ENCODE measurements at regions not wholly inside any gene's neighbourhood (a gene's known extent, or its start where the extent isn't known, plus 50 kb on each side); places are given as distances from the start of the nearest gene placed in this dataset.
"Not testable (repeated sequence)": the region's sequence is repeated elsewhere in the genome, so short reads cannot be mapped to it uniquely, and the experiment has no call there.

DNA sequence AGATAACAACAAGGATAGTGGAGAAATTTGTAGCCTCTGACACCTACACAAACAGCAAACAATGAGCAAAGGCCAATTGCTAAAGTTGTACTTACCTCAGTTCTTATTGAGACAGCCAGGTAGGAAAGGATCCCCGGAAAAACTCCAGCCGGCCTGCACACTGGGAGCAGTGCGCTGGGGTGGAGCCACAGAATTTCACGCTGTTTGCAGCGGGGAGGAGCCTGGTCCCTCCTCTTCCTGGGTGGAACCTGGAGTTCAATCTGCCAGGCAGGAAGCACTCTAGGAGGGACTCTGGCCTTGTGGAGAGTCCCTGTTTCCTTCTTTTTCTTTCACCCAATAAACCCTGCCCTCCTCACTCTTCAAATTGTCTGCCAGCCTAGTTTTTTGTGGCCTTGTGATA is 382.6 kb upstream of the TGIF2LX start:
- DNase-seq = not testable (repeated sequence)

DNA sequence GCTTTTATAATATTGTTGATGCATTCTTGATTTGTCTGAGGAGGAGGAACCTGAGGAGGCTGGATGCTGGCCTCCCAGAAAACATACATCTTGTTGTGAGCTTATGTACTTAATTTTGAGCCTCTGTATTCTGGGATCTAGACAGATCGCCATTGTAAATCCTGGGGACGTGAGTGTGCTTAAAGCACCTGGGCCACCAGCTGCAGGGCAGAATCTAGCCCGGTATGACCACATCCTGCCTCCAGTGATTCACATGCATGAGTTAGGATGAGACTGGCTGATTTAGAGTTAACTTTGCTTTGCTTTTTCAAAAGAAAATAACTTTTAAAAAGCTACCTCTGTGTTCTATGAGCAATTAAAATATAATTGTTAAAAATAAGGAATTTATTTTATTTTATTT is 364.6 kb upstream of the TGIF2LX start:
- not testable (repeated sequence) for DNase-seq

DNA sequence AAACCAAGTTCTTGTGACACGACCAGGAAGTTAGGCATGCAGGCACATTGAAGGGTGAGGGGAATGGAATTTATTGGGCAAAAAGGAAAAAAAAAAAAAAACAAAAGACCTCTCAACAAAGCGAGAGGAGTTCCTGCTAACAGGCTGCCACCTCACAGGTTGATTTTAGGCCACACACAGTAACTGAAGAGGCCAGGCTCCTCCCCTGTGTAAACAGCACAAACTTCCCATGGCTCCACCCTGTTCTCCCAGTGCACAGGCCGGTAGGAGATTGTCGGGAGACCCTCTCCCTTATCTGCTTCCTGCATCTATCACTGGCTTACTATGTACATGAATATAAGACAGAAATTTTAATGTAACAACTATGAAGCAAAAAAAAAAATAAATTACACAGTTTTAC is 359.6 kb upstream of the TGIF2LX start:
- DNase-seq = not testable (repeated sequence)

DNA sequence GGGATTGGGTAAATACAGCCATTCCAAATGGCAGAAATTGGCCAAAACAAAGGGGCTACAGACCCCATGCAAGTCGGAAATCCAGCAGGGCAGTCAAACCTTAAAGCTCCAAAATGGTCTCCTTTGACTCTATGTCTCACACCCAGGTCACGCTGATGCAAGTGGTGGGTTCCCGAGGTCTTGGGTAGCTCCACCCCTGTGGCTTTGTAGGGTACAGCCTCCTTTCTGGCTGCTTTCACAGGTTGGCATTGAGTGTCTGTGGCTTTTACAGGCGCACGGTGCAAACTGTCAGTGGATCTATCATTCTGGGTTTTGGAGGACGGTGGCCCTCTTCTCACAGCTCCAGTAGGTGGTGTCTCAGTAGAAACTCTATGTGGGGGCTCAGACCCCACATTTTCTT is 358.6 kb upstream of the TGIF2LX start:
- not testable (repeated sequence) for DNase-seq

DNA sequence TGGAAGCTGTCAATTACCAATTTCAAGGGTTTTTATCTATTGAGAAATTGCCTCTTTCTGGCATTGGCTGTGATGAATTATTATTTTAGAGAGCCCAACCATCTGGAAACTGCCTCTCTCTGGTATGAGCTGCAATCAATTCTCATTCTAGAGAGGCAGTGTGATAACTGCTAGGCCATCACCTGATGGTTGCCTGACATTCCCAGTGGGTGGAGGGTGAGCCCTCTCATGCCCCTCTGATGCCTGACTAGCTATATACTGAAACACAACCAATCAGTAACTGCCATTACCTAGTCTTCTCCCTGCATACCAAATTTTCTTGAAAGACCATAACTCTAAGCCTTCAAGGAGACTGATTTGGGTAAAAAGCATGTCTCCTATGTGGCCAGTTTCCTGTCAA is 353.9 kb upstream of the TGIF2LX start:
- DNase-seq = not testable (repeated sequence)

DNA sequence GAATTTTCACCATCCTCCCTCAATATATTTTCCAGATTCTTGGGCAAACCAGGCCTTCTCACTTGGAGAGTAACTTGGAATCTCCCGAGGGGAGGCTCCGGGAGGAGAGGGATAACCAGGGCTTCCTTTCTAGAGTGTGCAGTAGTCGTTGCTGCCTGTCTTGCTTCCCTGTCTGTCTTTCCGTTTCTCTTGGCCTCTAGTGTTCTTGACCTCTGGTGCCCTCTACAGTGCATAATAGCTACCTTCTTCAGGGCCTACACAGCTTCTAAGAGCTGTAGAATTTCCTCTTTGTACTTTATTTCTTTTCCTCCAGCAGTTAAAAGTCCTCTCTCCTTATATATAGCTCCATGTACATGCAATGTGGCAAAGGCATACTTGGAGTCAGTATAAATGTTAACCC is 339.8 kb upstream of the TGIF2LX start:
- DNase-seq = not testable (repeated sequence)

DNA sequence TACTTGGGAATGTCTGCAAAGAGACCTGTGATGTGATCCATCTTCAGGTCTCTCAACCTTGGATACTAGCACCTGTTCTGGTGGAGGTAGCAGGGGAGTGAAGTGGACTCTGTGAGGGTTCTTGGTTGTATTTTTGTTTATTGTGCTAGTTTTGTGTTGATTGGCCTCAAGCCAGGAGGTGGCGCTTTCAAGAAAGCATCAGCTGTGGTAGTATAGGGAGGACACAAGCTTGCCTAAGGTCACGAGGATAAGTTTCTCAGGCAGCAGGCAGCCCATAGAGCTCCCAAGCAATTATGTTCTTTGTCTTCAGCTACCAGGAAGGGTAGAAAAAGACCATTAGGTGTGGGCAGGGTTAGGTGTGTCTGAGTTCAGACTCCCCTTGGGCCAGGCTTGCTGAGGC is 289.9 kb upstream of the TGIF2LX start:
- not testable (repeated sequence) for DNase-seq

DNA sequence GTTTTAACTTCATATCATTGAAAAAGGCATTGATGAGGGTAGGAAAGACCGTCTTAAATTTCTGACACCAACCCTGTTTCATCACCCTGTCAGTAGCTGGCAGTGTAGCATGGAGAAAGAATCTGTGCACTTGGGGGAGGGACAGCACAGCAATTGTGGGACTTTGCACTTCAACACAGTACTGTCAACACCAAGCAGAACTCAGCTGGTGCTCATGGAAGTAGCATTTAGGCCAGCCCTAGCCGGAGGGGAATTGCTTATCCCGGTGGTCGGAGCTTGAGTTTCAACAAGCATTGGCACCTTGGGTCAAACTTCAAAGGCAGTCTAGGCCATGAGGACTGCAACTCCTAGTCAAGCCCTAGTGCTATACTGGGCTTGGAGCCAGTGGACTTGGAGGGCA is 285.8 kb upstream of the TGIF2LX start:
- DNase-seq = not testable (repeated sequence)

DNA sequence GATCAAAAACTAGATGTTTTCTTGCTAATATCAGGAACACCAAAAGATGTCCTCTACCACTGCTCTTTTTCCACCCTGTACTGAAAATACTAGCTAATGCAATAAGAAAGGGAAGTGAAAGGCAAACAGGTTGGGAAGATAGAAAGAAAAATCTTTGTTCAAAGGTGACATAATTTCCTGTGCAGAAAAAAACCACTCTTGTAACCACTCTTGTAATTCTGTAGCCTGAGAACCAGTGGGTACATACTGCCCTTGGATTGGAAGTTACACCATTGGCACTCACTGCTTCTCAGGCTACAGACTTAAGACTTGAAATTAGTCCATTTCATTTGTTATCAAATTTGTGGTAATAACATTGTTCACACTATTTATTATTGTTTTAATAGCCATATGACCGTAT is 263.0 kb upstream of the TGIF2LX start:
- DNase-seq = not testable (repeated sequence)

DNA sequence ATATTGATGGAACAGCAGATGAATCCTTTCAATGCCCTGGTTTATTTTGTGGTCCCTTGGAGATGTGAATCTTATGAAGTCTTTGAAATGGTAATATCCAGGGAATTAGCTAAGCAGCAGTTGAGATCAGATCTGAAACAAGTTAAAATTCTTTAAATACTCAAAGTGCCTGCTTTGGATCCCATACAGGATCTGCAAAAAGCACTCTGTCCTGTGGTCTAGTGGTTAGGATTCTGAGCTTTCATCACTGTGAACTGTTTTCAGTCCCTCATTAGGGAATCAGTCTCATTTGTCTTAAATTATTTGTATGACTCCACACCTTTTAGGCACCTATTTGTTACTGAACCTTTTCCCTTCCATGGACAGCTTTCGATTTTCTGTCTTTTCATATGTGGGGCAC is 215.2 kb upstream of the TGIF2LX start:
- DNase-seq = not testable (repeated sequence)

DNA sequence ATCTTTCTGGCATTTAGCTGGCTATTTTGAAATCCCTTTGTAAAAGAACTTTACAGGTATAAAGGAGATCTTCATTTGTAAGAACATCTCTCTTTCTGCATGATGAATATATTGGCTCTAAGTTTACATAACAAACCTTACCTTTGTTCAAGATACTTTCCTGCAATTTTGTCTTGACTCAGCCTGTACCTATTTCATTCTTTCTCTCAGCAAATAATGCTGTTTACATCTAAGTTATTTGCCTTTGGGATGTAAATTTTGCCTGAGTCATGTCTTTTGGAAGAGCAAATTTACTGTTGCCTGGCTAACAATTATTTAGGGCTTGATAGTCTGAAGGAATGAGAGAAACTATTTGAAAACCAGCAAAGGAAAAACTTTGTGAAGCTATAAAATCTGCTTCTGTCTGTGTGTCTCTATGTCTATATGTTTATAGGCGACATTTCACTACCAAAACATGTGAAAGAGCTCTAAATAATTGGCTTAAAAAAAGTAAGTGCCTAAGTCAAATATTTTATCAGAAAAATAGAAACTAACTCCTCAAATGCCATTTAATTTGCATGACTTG is 214.3 kb upstream of the TGIF2LX start:
- not testable (repeated sequence) for DNase-seq

DNA sequence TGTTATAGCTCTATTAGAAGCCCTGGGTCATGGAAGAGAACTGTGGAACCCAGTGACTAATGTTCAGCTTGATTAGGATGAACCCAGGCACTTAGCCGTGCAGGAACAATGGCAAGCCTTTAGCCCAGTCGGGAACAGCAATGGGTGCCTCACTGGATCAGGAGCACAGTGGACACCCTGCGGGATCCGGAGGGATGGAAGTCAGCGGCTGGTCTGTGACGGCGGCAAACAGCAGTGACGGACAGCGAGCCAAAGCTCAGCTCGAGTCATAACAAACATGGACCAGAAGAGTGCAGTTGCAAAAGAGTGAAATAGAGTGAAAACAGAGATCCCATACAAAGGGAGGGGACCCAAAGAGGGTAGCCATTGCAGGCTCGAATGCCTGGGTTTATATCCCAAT is 187.3 kb upstream of the TGIF2LX start:
- not testable (repeated sequence) for DNase-seq

DNA sequence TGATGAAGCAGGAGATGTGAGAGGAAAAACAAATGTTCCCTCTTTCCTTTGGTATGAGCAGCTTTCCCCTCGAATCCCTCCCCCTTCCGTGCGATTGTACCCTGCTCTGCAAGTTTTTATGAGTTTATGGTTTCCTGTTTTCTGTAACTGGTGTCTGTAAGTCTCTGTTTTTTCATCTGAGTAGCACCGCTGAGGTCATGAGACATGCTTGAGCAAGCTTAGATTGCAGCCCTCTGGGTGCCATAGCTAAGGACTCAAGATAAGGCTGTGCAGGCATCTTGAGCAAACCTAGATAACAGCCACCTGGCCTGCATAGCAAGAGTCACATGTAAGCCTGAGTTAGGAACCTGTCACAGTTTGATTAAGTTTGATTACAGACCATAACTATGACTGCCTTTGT is 165.2 kb upstream of the TGIF2LX start:
- DNase-seq = not testable (repeated sequence)

DNA sequence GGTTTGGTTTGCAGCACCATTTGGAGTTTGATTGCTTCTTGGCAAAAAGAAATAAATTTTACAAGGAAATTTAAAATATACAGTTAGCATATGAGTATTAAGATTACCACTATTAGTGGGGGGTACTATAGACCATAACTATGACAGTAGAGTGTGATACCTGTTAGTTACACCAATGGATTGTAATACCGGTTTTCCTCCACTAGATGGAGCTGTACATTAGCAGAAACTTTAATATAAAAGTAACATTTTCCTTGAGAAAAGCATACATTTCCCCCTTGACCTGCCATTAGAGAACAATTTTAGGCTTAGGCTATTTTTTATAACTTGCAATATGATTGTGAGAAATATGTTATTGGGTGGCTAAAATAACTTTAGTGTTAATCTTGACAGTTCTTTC is 163.9 kb upstream of the TGIF2LX start:
- not testable (repeated sequence) for DNase-seq

DNA sequence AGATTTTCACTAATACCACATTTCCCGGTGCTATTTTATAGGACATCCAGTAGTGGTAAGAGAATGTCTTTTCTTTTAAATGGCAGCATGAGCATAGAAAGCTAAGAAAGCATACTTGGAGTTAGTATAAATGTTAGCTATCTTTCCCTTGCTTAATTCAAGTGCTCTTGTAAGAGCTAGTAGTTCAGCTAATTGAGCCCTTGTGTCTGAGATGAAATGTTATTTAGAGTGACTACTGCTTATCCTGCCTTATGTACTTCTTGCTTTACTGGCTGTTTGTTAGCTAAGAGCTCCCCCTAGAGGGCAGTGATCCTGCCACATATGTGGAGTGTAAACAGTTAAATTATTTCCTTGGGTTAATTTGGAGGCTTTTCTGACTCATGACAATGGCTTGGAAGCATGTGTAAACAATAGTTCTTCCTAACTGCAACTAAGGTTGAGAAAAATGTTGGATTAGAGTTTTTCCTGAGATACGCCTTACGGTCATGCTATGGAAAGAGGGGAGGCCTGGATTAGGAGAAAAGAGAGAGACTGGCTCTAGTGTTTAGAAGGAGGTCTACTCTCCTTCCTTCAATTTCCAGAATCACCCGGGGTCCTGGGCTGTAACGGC is 162.5 kb upstream of the TGIF2LX start:
- not testable (repeated sequence) for DNase-seq

DNA sequence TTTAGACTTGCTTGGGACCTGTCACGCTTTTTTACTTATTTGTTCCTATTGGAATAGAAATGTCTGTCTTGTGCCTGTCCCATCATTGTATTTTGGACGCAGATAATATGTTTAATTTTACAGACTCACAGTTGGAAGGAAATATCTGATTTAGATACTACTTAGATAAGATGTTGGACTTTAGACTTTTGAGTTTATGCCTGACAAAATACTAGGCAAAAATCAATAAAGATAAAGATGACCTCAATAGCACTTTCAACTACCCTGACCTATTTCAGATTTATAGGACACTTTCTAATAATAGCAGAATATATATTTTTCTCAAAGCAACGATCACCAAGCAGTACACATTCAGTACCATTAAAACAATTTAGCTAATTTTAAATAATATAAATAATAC is 150.1 kb upstream of the TGIF2LX start:
- not testable (repeated sequence) for DNase-seq

DNA sequence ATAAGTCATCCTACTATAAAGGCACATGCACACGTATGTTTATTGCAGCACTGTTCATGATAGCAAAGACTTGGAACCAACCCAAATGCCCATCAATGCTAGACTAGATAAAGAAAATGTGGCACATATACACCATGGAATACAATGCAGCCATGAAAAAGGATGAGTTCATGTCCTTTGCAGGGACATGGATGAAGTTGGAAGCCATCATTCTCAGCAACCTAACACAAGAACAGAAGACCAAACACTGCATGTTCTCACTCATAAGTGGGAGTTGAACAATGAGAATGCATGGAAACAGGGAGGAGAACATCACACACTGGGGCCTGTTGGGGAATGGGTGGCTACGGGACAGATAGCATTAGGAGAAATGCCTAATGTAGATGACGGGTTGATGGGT is 110.3 kb upstream of the TGIF2LX start:
- DNase-seq = not testable (repeated sequence)

DNA sequence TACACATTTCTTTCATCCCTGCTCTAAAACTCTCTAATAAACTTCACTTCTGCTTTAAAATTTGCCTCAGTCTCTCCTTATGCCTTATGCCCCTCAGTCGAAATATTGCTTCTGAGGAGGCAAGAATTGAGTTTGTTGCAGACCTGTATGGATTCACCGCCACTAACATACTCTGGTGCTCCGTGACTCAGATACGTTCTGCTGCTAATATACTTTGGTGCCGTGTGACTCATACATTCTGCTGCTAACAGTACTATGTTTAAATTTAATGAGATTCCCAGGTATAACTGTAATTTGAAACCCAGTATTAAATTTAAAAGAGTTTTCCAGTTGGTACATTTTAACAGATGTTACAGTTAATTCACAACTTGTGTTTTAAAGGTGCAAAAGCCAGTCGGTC is 82.0 kb upstream of the TGIF2LX start:
- DNase-seq = not testable (repeated sequence)

DNA sequence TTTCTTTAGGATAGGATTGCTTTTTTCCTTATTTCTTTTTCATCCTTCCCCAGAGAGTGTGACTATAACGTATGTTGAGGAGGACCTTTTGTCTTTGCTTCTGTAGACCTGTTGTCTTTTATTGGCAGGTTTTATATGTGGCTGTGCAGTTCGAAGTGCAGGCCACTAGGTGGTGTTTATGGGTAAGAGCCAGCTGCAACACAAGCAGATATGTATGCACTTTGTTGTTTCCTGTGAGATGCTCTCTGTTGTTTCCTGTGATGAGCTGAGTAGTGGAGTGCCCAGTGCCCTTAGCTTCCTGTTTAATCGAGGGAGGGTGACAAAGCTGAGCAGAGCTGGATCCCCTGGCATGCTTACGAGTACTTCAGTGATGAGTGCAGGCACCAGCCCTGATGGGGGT is 50.0 kb upstream of the TGIF2LX start:
- DNase-seq = peak; percentile 16
